Esophagus squamous epithelium (tissue), 5 donors: ENCODE measurements at regions not wholly inside any gene's neighbourhood (a gene's known extent, or its start where the extent isn't known, plus 50 kb on each side); places are given as distances from the start of the nearest gene placed in this dataset.

Experiments
- DNase-seq: peaks from one replicate; lab custom pipeline; 2025; lab: John Stamatoyannopoulos, UW
- H3K27ac ChIP-seq, 4 donors: fragments of 200-600 bp; sonication (generic); one replicate each; pipeline ENCODE4 v1.5.1; 2016 to 2019; ENCODE audit warnings: mild to moderate bottlenecking in 1 of 4
- H3K27me3 ChIP-seq, 4 donors: fragments of 200-600 bp; sonication (generic); 1 replicate in 3 of 4; 2 replicates in 1 of 4; pipeline versions ENCODE4 v1.5.1 to v1.6.0; 2017 to 2021; ENCODE audit warnings: antibody characterized with exemption in 1 of 4
- H3K36me3 ChIP-seq, 3 donors: fragments of 200-600 bp; sonication (generic); one replicate each; pipeline ENCODE4 v1.5.1; 2016 to 2019
- H3K4me1 ChIP-seq, 3 donors: fragments of 200-600 bp; sonication (generic); one replicate each; pipeline ENCODE4 v1.5.1; 2017 to 2019
- H3K4me3 ChIP-seq, 4 donors: fragments of 200-600 bp; sonication (generic); 1 replicate in 3 of 4; 2 replicates in 1 of 4; pipeline ENCODE4 v1.5.1; 2016 to 2019; ENCODE audit warnings: mild to moderate bottlenecking in 2 of 4, moderate library complexity in 1 of 4
- H3K9me3 ChIP-seq, 3 donors: fragments of 200-600 bp; sonication (generic); one replicate each; pipeline ENCODE4 v1.5.1; 2016 to 2019
- CTCF ChIP-seq, 6 experiments: fragments of 450-650 bp in 4 of 6; fragments of 200-600 bp in 2 of 6; sonication (generic) in 2 of 6; IDR thresholded peaks; one replicate each; pipeline ENCODE4 v1.5.1; 2016 to 2019; ENCODE audit warnings: antibody characterized with exemption in 6 of 6, mild to moderate bottlenecking in 4 of 6, moderate library complexity in 4 of 6
- POLR2A ChIP-seq, 4 donors: fragments of 450-650 bp; IDR thresholded peaks; one replicate each; pipeline ENCODE4 v1.6.1; 2017; ENCODE audit warnings: antibody characterized with exemption in 4 of 4, mild to moderate bottlenecking in 4 of 4, moderate library complexity in 3 of 4
- WGBS, 2 donors: methylation state at CpG; one replicate each; pipeline ENCODE4 v1.1.5; 2018; 5-methylcytosine and 5-hydroxymethylcytosine counted together
- intact Hi-C: fragments of 100-400 bp; cut with DNase I; formaldehyde crosslinking; loops from one replicate; pipeline ENCODE4 v1.15.0; 2022
- donor health status: DM: yes; HTN: yes; CAD: no.

- WGBS, 2 donors = 73 to 84% methylated on average over 4 to 5 of the region's 5 CpGs
Observed at GRCh38 chr7:41792120-41792519, 89.2 kb upstream of the INHBA start.

GRCh38 chr7:41788556-41788955 lies 85.7 kb upstream of the INHBA start:
- Histone ChIP-seq H3K27ac (no peak overlapping the region), H3K36me3 (no peaks in the 10 kb centered on the region), H3K4me1 (no peaks in the 10 kb centered on the region), H3K4me3 (no peak overlapping the region), H3K9me3 (no peaks in the 10 kb centered on the region), H3K27me3 (no peaks in the 10 kb centered on the region)
- 35 to 37% methylated on average over 3 of the region's 3 CpGs for WGBS, 2 donors
- no peak for DNase-seq
- TF ChIP-seq CTCF (IDR thresholded peaks at IDR 0.05) = no peak
- TF ChIP-seq POLR2A (IDR thresholded peaks at IDR 0.05) = no peak
- intact Hi-C loops = no loop called here

More at GRCh38 chr7:41792120-41792519, 89.2 kb upstream of the INHBA start:
- Histone ChIP-seq H3K4me1 (no peaks in the 10 kb centered on the region), H3K36me3 (no peaks in the 10 kb centered on the region), H3K4me3 (no peak overlapping the region), H3K27ac (no peak overlapping the region), H3K9me3 (no peaks in the 10 kb centered on the region), H3K27me3 (no peaks in the 10 kb centered on the region)
- intact Hi-C loops = no loop called here
- TF ChIP-seq CTCF (IDR thresholded peaks at IDR 0.05) = no peak
- no peak for TF ChIP-seq POLR2A (IDR thresholded peaks at IDR 0.05)
- DNase-seq = no peak

- WGBS, 2 donors = 58 to 66% methylated on average over 2 of the region's 2 CpGs
- DNase-seq = no peak
- Histone ChIP-seq H3K4me3 (no peak overlapping the region), H3K27ac (no peak overlapping the region), H3K9me3 (no peaks in the 10 kb centered on the region), H3K27me3 (no peaks in the 10 kb centered on the region), H3K36me3 (no peaks in the 10 kb centered on the region), H3K4me1 (no peaks in the 10 kb centered on the region)
- intact Hi-C loops = no loop called here
- TF ChIP-seq POLR2A (IDR thresholded peaks at IDR 0.05) = no peak
- no peak for TF ChIP-seq CTCF (IDR thresholded peaks at IDR 0.05)
Observed at GRCh38 chr7:41787651-41788350, 84.9 kb upstream of the INHBA start.

- no peak overlapping the region for H3K4me3 ChIP-seq
- no peak for TF ChIP-seq POLR2A (IDR thresholded peaks at IDR 0.05)
- no peak for TF ChIP-seq CTCF (IDR thresholded peaks at IDR 0.05)
- H3K27ac ChIP-seq = no peak overlapping the region
- H3K4me1 ChIP-seq = no peaks in the 10 kb centered on the region
- 49 to 75% methylated on average over 5 of the region's 5 CpGs for WGBS, 2 donors
- DNase-seq = no peak
- H3K9me3 ChIP-seq = no peaks in the 10 kb centered on the region
- H3K27me3 ChIP-seq = no peaks in the 10 kb centered on the region
- intact Hi-C loops = no loop called here
- H3K36me3 ChIP-seq = no peaks in the 10 kb centered on the region
Observed at GRCh38 chr7:41786944-41787343, 84.1 kb upstream of the INHBA start.

GRCh38 chr7:41786404-41786803 lies 83.5 kb upstream of the INHBA start:
- WGBS, 2 donors = 76 to 82% methylated on average over 2 of the region's 2 CpGs
- TF ChIP-seq POLR2A (IDR thresholded peaks at IDR 0.05) (no peak), CTCF (IDR thresholded peaks at IDR 0.05) (no peak)
- Histone ChIP-seq H3K27ac (no peak overlapping the region), H3K4me3 (no peak overlapping the region), H3K27me3 (no peaks in the 10 kb centered on the region), H3K9me3 (no peaks in the 10 kb centered on the region), H3K36me3 (no peaks in the 10 kb centered on the region), H3K4me1 (no peaks in the 10 kb centered on the region)
- intact Hi-C loops = no loop called here
- no peak for DNase-seq
